Gastroesophageal sphincter (tissue), 4 donors: ENCODE measurements at regions not wholly inside any gene's neighbourhood (a gene's known extent, or its start where the extent isn't known, plus 50 kb on each side); places are given as distances from the start of the nearest gene placed in this dataset.
"Not testable (repeated sequence)": the region's sequence is repeated elsewhere in the genome, so short reads cannot be mapped to it uniquely, and the experiment has no call there.

Experiments
- ATAC-seq: fragments of 150-250 bp; one replicate; pipeline ENCODE4 v1.9.1; 2016; ENCODE audit warnings: mild to moderate bottlenecking, moderate library complexity
- H3K27ac ChIP-seq, 4 donors: fragments of 200-600 bp; sonication (generic) in 3 of 4; 1 replicate in 3 of 4; 2 replicates in 1 of 4; pipeline ENCODE4 v1.5.1; 2016 to 2019
- H3K27me3 ChIP-seq: fragments of 200-600 bp; sonication (generic); one replicate; pipeline ENCODE4 v1.5.1; 2019
- H3K36me3 ChIP-seq, 2 donors: fragments of 200-600 bp; sonication (generic); one replicate each; pipeline ENCODE4 v1.5.1; 2019; ENCODE audit warnings: control low read depth in 1 of 2
- H3K4me1 ChIP-seq, 3 donors: fragments of 200-600 bp; sonication (generic); 1 replicate in 2 of 3; 2 replicates in 1 of 3; pipeline ENCODE4 v1.5.1; 2016 to 2019; ENCODE audit warnings: control low read depth in 2 of 3
- H3K4me3 ChIP-seq, 2 donors: fragments of 200-600 bp; sonication (generic); one replicate each; pipeline ENCODE4 v1.5.1; 2019; ENCODE audit warnings: mild to moderate bottlenecking in 1 of 2, moderate library complexity in 1 of 2
- H3K9me3 ChIP-seq, 3 donors: fragments of 200-600 bp; sonication (generic); one replicate each; pipeline ENCODE4 v1.5.1; 2017 to 2019; ENCODE audit warnings: control low read depth in 2 of 3
- EP300 ChIP-seq: sonication (generic); formaldehyde crosslinking; IDR thresholded peaks from one replicate; pipeline ENCODE4 v1.6.1; 2017; ENCODE audit warnings: antibody characterized with exemption, mild to moderate bottlenecking
- POLR2A ChIP-seq, 2 donors: fragments of 450-650 bp; IDR thresholded peaks; one replicate each; pipeline ENCODE4 v1.6.1; 2017; ENCODE audit warnings: antibody characterized with exemption in 2 of 2, mild to moderate bottlenecking in 2 of 2, moderate library complexity in 1 of 2
- POLR2AphosphoS5 ChIP-seq: sonication (generic); formaldehyde crosslinking; IDR thresholded peaks from one replicate; pipeline ENCODE4 v1.6.1; 2017; ENCODE audit warnings: antibody characterized with exemption
- WGBS, 2 donors: methylation state at CpG; one replicate each; pipeline ENCODE4 v1.1.5; 2018; ENCODE audit warnings: low coverage in 1 of 2; 5-methylcytosine and 5-hydroxymethylcytosine counted together
- TF ChIP-seq, protein P1 (sequence below), 4 experiments: fragments of 200-600 bp in 2 of 4; fragments of 450-650 bp in 2 of 4; sonication (generic) in 1 of 4; IDR thresholded peaks; one replicate each; pipeline ENCODE4 v1.5.1; 2017 to 2019; ENCODE audit warnings: antibody characterized with exemption in 4 of 4, mild to moderate bottlenecking in 2 of 4, moderate library complexity in 2 of 4

DNA sequence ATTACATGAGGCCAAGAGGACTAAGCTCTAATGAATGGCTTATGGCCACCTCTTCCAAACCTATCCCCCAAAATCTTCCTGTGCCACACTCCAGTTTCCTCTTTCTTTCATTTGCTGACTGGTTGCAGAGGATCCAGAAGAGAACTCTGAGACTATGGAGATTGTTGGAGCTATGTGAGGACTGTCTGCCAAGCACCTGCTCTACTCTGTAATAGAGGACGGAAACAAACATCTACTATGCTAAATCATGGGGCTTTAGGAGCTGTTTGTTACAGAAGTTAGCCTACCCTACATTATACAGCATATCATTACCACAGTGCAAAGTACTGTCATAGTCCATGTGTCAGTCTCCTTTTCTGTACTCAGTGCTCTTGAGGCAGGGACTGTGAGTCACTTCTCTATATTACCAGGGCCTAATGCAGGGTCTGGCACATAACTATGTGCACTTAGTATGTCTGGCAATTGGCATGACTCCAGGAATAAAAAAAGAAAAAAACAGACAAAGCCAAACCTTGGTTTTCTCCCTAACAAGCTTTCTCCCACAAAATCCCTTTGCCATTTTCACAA, 95.1 kb downstream of the RPAP3 start:
- no peaks in the 10 kb centered on the region for H3K9me3 ChIP-seq
- H3K27me3 ChIP-seq, result no peaks in the 10 kb centered on the region
- WGBS, 2 donors, result 70% methylated on average over 1 of the region's 1 CpG; no CpG with 5 or more reads in 1 of the 2 donors
- ATAC-seq, result no peak
- TF ChIP-seq POLR2A (IDR thresholded peaks at IDR 0.05), result no peak
- TF ChIP-seq, protein P1, sequence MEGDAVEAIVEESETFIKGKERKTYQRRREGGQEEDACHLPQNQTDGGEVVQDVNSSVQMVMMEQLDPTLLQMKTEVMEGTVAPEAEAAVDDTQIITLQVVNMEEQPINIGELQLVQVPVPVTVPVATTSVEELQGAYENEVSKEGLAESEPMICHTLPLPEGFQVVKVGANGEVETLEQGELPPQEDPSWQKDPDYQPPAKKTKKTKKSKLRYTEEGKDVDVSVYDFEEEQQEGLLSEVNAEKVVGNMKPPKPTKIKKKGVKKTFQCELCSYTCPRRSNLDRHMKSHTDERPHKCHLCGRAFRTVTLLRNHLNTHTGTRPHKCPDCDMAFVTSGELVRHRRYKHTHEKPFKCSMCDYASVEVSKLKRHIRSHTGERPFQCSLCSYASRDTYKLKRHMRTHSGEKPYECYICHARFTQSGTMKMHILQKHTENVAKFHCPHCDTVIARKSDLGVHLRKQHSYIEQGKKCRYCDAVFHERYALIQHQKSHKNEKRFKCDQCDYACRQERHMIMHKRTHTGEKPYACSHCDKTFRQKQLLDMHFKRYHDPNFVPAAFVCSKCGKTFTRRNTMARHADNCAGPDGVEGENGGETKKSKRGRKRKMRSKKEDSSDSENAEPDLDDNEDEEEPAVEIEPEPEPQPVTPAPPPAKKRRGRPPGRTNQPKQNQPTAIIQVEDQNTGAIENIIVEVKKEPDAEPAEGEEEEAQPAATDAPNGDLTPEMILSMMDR (IDR thresholded peaks at IDR 0.05), result no peak
- no peak for TF ChIP-seq POLR2AphosphoS5
- TF ChIP-seq EP300, result no peak
- no peak overlapping the region for H3K4me3 ChIP-seq
- H3K27ac ChIP-seq, result no peak overlapping the region
- no peaks in the 10 kb centered on the region for H3K36me3 ChIP-seq
- no peaks in the 10 kb centered on the region for H3K4me1 ChIP-seq

DNA sequence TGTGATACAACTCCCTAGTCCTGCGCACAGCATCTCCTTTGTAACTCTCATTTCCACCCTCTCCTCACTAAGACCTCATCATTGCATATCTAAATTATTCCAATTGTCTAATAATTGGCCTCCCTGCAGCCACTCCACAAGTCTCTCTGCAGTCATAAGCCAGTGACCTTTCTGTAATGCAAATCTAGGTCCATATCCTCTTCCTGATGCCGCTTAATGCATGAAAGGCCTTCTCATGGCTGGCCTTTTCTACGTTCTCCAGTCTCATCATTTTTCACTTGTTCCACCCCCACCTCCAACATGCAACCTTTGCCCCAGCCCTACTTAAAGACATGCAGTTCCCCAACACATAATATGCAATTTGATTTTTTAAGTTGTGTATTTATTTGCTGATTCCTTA, 96.0 kb downstream of the RPAP3 start:
- H3K9me3 ChIP-seq, result no peaks in the 10 kb centered on the region
- no peaks in the 10 kb centered on the region for H3K27me3 ChIP-seq
- H3K4me3 ChIP-seq, result no peak overlapping the region
- H3K36me3 ChIP-seq, result no peaks in the 10 kb centered on the region
- TF ChIP-seq POLR2AphosphoS5, result no peak
- ATAC-seq, result no peak
- no peak overlapping the region for H3K27ac ChIP-seq
- WGBS, 2 donors, result 89 to 93% methylated on average over 3 of the region's 3 CpGs
- no peaks in the 10 kb centered on the region for H3K4me1 ChIP-seq

DNA sequence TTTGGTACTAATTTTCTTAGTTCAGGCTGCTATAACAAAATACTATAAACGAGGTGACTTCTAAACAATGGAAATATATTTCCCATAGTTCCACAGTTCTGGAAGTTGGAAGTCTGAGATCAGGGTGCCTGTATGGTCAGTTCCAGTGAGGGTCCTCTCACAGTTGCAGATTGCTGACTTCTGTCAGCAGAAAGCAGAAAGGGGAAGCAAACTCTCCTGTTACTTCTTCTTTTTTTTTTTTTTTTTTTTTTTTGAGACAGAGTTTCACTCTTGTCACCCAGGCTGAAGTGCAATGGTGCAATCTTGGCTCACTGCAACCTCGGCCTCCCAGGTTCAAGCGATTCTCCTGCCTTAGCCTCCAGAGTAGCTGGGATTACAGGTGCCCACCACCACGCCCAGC, 97.2 kb downstream of the RPAP3 start:
- ATAC-seq, H3K4me3 ChIP-seq, H3K36me3 ChIP-seq, H3K27ac ChIP-seq, H3K4me1 ChIP-seq, H3K27me3 ChIP-seq, H3K9me3 ChIP-seq: not testable (repeated sequence)
- 45 to 80% methylated on average over 1 to 3 of the region's 4 CpGs for WGBS, 2 donors

DNA sequence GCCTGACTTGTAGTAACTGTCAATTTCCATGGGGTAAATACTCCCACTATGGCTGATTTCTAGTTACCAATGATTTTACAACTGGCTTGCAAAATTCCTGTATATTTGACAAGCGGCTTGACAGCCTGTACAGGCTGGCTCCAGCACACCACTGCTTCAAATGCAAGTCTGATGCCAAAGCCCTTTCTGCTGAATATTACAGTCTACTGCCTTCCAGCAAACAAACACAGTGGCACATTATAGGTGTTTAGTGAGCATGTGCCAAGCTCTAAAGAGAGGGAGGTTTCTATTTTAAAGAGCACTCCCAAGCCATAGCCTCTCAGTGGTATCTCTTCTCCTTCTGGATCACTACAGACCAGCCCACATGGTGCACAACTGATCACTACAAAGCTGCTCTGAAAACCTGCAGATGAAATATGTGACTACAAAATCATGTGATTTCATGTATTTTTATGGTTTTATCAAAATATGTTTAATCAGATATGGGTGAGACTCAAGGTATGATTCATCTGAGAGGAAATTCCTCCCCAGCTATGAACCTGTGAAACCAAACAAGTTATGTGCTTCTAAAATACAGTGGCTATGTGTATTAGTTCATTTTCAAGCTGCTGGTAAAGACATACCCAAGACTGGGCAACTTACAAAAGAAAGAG, 101.5 kb downstream of the RPAP3 start:
- 100% methylated on average over 1 of the region's 1 CpG; no CpG with 5 or more reads in 1 of the 2 donors for WGBS, 2 donors
- Histone ChIP-seq H3K4me3 (no peak overlapping the region), H3K27ac (no peak overlapping the region), H3K27me3 (no peaks in the 10 kb centered on the region), H3K9me3 (no peaks in the 10 kb centered on the region), H3K36me3 (no peaks in the 10 kb centered on the region), H3K4me1 (no peaks in the 10 kb centered on the region)
- TF ChIP-seq EP300, result no peak
- TF ChIP-seq POLR2A (IDR thresholded peaks at IDR 0.05), result no peak
- no peak for TF ChIP-seq POLR2AphosphoS5
- TF ChIP-seq, protein P1 (IDR thresholded peaks at IDR 0.05), result no peak
- no peak for ATAC-seq

DNA sequence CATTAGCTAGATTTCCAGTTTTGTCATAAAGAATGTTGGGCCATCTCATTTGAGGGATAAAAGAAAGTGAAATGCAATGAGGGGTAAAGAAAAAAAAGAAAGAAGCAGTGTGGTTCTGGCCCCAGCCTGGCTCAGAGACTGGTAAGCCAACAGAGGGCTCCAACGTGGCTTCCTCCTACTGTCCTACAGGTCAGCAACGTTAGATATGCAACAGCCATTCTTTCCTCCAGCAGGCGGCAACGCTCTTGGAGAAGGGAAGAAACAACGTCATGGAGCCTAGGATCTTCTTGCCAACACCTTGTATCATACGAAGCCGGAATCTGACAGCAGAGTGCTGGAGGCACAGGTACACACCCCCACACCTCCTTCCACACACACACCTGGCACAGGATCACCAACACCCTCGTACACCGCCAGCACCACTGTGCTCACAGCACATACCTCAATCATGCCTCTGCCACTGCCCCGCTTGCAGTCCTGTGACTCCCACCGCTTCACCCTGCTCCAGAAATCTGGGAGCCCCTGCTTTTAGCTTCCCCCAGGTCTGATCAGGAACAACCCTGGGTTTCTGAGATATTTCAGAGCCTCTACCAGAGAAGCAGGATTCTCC, 102.8 kb downstream of the RPAP3 start:
- no peaks in the 10 kb centered on the region for H3K9me3 ChIP-seq
- H3K4me1 ChIP-seq, result no peaks in the 10 kb centered on the region
- no peak overlapping the region for H3K4me3 ChIP-seq
- no peaks in the 10 kb centered on the region for H3K36me3 ChIP-seq
- H3K27ac ChIP-seq, result no peak overlapping the region
- ATAC-seq, result no peak
- no peak for TF ChIP-seq POLR2AphosphoS5
- TF ChIP-seq, protein P1 (IDR thresholded peaks at IDR 0.05), result no peak
- no peak for TF ChIP-seq EP300
- no peak for TF ChIP-seq POLR2A (IDR thresholded peaks at IDR 0.05)
- WGBS, 2 donors, result 29 to 50% methylated on average over 1 to 3 of the region's 11 CpGs
- no peaks in the 10 kb centered on the region for H3K27me3 ChIP-seq

DNA sequence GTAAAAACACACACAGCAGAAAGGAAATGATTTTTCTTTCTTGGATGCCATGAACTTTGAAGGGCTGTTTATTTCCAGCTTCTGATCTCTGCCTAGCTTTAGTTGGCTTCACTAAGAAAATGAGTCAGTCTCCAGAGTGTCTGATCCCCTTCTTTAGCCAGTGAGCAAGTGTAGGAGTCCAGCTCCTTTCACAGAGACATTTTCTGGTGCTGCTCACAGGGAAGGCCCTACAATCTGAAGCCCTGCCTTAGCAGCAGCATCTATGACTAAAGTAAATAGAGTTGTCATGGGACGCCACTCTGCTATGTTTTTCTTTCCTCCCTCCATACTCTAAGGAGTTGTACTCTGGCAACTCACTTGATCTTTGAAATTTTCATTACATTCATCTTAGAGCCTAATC, 103.5 kb downstream of the RPAP3 start:
- 45 to 83% methylated on average over 1 of the region's 1 CpG for WGBS, 2 donors
- Histone ChIP-seq H3K9me3 (no peaks in the 10 kb centered on the region), H3K36me3 (no peaks in the 10 kb centered on the region), H3K4me1 (no peaks in the 10 kb centered on the region), H3K4me3 (no peak overlapping the region), H3K27ac (no peak overlapping the region), H3K27me3 (no peaks in the 10 kb centered on the region)
- no peak for ATAC-seq
- TF ChIP-seq POLR2AphosphoS5, result no peak
- TF ChIP-seq EP300, result no peak
- no peak for TF ChIP-seq POLR2A (IDR thresholded peaks at IDR 0.05)
- TF ChIP-seq, protein P1 (IDR thresholded peaks at IDR 0.05), result no peak
